ENCODE measurements at regions not wholly inside any gene's neighbourhood (a gene's known extent, or its start where the extent isn't known, plus 50 kb on each side); places are given as distances from the start of the nearest gene placed in this dataset.

DNA sequence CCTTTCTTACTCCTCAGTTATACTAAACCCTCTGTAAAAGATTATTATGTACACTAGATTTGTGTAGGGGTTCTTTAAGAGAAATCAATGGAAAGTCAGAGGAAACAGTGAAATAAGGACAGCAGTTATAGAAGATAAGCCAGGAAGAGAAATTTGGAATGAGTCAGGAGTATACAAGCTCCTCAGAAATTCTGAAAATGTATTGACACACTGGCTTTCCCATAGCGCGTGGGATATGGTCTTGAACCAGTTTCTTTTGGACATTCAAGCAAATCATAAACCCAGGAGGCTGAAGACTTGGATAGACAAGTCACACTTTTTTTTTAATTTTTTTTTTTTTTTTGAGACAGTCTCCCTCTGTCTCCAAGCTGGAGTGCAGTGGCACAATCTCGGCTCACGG lies 316.1 kb upstream of the MMADHC start:
- BruUV-seq (replicated peaks), result no TSS peak
- TF ChIP-seq, protein P1, sequence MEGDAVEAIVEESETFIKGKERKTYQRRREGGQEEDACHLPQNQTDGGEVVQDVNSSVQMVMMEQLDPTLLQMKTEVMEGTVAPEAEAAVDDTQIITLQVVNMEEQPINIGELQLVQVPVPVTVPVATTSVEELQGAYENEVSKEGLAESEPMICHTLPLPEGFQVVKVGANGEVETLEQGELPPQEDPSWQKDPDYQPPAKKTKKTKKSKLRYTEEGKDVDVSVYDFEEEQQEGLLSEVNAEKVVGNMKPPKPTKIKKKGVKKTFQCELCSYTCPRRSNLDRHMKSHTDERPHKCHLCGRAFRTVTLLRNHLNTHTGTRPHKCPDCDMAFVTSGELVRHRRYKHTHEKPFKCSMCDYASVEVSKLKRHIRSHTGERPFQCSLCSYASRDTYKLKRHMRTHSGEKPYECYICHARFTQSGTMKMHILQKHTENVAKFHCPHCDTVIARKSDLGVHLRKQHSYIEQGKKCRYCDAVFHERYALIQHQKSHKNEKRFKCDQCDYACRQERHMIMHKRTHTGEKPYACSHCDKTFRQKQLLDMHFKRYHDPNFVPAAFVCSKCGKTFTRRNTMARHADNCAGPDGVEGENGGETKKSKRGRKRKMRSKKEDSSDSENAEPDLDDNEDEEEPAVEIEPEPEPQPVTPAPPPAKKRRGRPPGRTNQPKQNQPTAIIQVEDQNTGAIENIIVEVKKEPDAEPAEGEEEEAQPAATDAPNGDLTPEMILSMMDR (IDR thresholded peaks at IDR 0.05; ENCODE audit: unreplicated experiment), result no peak
- Mint-ChIP-seq H3K4me3 (ENCODE audit: low read depth, unreplicated experiment) (no peak overlapping the region), H3K4me1 (ENCODE audit: low read depth, unreplicated experiment) (no peaks in the 10 kb centered on the region), H3K36me3 (ENCODE audit: insufficient read depth, unreplicated experiment) (no peaks in the 10 kb centered on the region), H3K27ac (ENCODE audit: unreplicated experiment) (no peak overlapping the region), H3K9me3 (ENCODE audit: low read depth, unreplicated experiment) (no peaks in the 10 kb centered on the region), H3K27me3 (ENCODE audit: unreplicated experiment) (no peaks in the 10 kb centered on the region)
- intact Hi-C loops (cut with micrococcal nuclease; ENCODE audit: unreplicated experiment), result no loop called here
- DNase-seq, result no peak
- CTCF ChIA-PET, result interaction anchor here (0.6 kb wide), 1 partner anchor 1494 kb away, joined by 4 read pairs; no protein-coding TSS in a partner anchor

DNA sequence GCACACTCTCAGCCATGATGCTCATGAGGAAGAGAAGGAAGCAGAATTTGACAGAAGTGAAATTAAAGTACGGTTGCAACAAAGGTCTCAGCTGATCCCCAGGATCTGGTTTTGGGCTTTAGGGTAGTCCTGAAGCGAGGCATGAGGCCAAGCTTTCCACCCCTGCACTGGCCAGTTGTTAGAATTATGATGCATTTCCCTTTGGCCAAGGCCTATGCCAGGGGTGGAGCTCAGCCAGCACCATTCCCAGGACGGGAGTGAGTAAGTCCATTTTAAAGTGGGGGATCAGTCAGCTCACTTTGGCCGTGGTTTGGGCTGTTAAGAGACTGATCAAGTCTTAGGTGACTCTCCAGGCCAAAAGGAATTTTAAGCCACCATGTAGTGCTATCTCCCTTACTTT lies 314.5 kb upstream of the MMADHC start:
- CTCF ChIA-PET, result no interaction called here
- Mint-ChIP-seq H3K4me1 (ENCODE audit: low read depth, unreplicated experiment) (no peaks in the 10 kb centered on the region), H3K4me3 (ENCODE audit: low read depth, unreplicated experiment) (no peak overlapping the region), H3K27ac (ENCODE audit: unreplicated experiment) (no peak overlapping the region), H3K9me3 (ENCODE audit: low read depth, unreplicated experiment) (no peaks in the 10 kb centered on the region), H3K36me3 (ENCODE audit: insufficient read depth, unreplicated experiment) (no peaks in the 10 kb centered on the region), H3K27me3 (ENCODE audit: unreplicated experiment) (no peaks in the 10 kb centered on the region)
- TF ChIP-seq, protein P1 (IDR thresholded peaks at IDR 0.05; ENCODE audit: unreplicated experiment), result no peak
- no peak for DNase-seq
- no TSS peak for BruUV-seq (replicated peaks)
- intact Hi-C loops (cut with micrococcal nuclease; ENCODE audit: unreplicated experiment), result no loop called here

DNA sequence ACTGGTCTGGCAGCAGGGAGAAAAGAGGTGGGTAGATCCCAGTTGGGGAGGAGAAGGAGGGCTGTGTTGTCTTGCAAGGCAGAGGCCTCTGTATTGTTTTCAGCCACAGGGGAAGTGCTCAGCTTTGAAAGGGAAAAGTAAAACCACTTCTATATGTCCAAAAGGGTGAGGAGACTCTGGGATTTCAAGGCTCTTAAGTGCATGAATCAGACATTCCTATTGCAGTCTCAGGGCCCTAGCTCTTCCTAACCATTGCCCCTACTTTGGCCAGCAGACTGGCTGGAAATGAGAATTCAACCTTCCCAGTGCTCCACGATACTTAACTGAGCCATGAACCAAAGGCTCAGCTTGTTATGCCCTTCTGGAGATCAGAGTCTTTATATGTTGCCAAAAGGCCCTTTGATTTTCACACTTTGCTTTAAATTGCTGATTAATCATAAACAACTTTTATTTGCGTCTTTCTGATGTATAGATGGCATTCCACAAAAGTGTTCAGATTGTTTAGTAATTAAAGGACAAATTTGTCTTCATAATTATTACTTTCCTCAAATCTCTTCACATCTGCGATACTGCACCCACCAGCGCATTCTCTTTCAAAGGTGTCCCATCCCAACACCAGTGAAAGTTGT lies 313.8 kb upstream of the MMADHC start:
- no TSS peak for BruUV-seq (replicated peaks)
- H3K4me3 Mint-ChIP-seq (ENCODE audit: low read depth, unreplicated experiment), result no peak overlapping the region
- no peaks in the 10 kb centered on the region for H3K9me3 Mint-ChIP-seq (ENCODE audit: low read depth, unreplicated experiment)
- H3K27ac Mint-ChIP-seq (ENCODE audit: unreplicated experiment), result no peak overlapping the region
- intact Hi-C loops (cut with micrococcal nuclease; ENCODE audit: unreplicated experiment), result no loop called here
- H3K27me3 Mint-ChIP-seq (ENCODE audit: unreplicated experiment), result no peaks in the 10 kb centered on the region
- no peaks in the 10 kb centered on the region for H3K4me1 Mint-ChIP-seq (ENCODE audit: low read depth, unreplicated experiment)
- TF ChIP-seq, protein P1 (IDR thresholded peaks at IDR 0.05; ENCODE audit: unreplicated experiment), result no peak
- CTCF ChIA-PET, result no interaction called here
- no peaks in the 10 kb centered on the region for H3K36me3 Mint-ChIP-seq (ENCODE audit: insufficient read depth, unreplicated experiment)
- DNase-seq, result no peak

DNA sequence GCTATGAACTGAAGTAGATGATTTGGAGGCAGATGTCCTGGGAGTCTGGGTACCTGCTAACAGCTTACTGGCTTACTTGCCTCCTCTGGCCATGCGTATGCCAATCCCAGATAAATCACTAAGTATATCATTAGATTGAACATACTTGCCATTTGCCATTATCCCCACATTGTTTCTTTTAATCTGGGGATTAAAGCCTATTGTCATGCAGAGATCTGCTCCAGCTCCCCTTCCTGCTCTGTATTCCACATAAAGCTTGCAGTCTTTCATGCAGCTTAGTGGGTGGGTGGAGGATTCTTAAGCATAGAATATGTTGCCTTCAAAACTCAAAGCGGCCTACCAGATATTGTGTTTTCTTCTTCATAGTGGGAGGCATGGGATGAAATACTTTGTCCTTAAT lies 311.8 kb upstream of the MMADHC start:
- TF ChIP-seq, protein P1 (IDR thresholded peaks at IDR 0.05; ENCODE audit: unreplicated experiment), result no peak
- H3K27me3 Mint-ChIP-seq (ENCODE audit: unreplicated experiment), result no peaks in the 10 kb centered on the region
- H3K36me3 Mint-ChIP-seq (ENCODE audit: insufficient read depth, unreplicated experiment), result no peaks in the 10 kb centered on the region
- no peak for DNase-seq
- intact Hi-C loops (cut with micrococcal nuclease; ENCODE audit: unreplicated experiment), result no loop called here
- no peaks in the 10 kb centered on the region for H3K4me1 Mint-ChIP-seq (ENCODE audit: low read depth, unreplicated experiment)
- H3K9me3 Mint-ChIP-seq (ENCODE audit: low read depth, unreplicated experiment), result no peaks in the 10 kb centered on the region
- BruUV-seq (replicated peaks), result no TSS peak
- CTCF ChIA-PET, result no interaction called here
- no peak overlapping the region for H3K4me3 Mint-ChIP-seq (ENCODE audit: low read depth, unreplicated experiment)
- H3K27ac Mint-ChIP-seq (ENCODE audit: unreplicated experiment), result no peak overlapping the region

All from Calu3 (cell line).